HL-60 (cell line): ENCODE measurements at regions not wholly inside any gene's neighbourhood (a gene's known extent, or its start where the extent isn't known, plus 50 kb on each side); places are given as distances from the start of the nearest gene placed in this dataset.

Experiments used
- DNase-seq, 2 experiments: peaks; one replicate each; pipeline ENCODE4 v3.0.0-alpha.2; 2010 to 2020; ENCODE audit warnings: low read depth in 1 of 2, low spot score in 1 of 2
- H3K27ac ChIP-seq: fragments of 250-450 bp; sonication (Bioruptor Pico); replicated peaks from 2 replicates; pipeline ENCODE4 v1.5.1; 2020; ENCODE audit warnings: mild to moderate bottlenecking, moderate library complexity
- H3K27me3 ChIP-seq: fragments of 250-450 bp; sonication (Bioruptor Pico); 2 replicates; pipeline ENCODE4 v1.5.1; 2021; ENCODE audit warnings: mild to moderate bottlenecking, moderate library complexity; ENCODE audit not compliant: insufficient read depth, poor library complexity, severe bottlenecking
- H3K4me3 ChIP-seq: replicated peaks from 2 replicates; pipeline ENCODE4 v1.5.1; 2011; ENCODE audit warnings: mild to moderate bottlenecking, control low read depth, low read length; ENCODE audit not compliant: insufficient read depth
- CTCF ChIP-seq: IDR thresholded peaks from one replicate; pipeline ENCODE4 v1.5.1; 2011; ENCODE audit warnings: low read length, control low read depth, inconsistent platforms; ENCODE audit not compliant: insufficient read depth
- GABPA ChIP-seq: IDR thresholded peaks from 2 replicates; pipeline ENCODE4 v1.6.1; 2012; ENCODE audit warnings: low read depth
- POLR2AphosphoS5 ChIP-seq: IDR thresholded peaks from 2 replicates; pipeline ENCODE4 v1.6.1; 2012; ENCODE audit warnings: low read depth
- REST ChIP-seq: IDR thresholded peaks from 2 replicates; pipeline ENCODE4 v1.6.1; 2012; ENCODE audit warnings: low read depth; ENCODE audit not compliant: insufficient replicate concordance
- SPI1 ChIP-seq: IDR thresholded peaks from 2 replicates; pipeline ENCODE4 v1.6.1; 2012; ENCODE audit warnings: low read depth, mild to moderate bottlenecking, borderline replicate concordance

DNA sequence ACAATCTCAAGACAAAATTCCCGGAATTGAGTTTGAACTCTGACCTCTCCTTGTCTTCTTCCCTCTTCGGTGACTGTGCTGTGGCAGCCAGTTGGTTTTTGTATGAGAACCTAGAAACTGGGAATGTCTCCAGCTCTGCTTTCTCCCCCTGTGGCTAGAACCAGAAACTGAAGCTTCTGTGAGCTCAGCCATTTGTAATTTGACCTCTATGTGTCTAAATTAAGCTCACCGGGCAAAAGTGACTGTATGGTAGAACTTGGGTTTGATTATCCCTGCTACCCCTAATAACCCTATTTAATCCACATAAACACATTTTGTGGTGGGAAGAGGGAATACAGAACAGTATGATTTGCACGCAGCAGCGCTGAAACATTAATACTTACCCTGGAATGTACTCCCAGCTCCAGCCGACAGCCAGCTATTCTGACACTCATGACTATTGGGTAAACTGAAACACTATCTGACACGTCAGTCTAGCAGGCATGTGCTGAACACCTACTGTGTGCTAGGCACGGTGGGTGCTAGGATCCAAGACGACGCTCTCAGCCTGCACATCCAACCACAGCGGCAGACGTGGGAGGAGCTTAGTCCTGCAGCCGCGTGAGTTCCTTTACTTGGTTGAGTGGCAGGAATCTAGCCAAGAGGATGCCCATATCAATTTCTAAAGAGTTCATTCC lies 324.8 kb downstream of the SFMBT2 start:
- H3K27me3 ChIP-seq, result no peaks in the 10 kb centered on the region
- peak overlapping the region; percentile 26; the same call in 1 of the 2 replicates for H3K27ac ChIP-seq
- TF ChIP-seq CTCF, result no peak
- no peak for TF ChIP-seq REST
- TF ChIP-seq SPI1, result no peak
- no peak for TF ChIP-seq POLR2AphosphoS5
- TF ChIP-seq GABPA, result no peak
- H3K4me3 ChIP-seq, result no peak overlapping the region
- DNase-seq, result no peak

DNA sequence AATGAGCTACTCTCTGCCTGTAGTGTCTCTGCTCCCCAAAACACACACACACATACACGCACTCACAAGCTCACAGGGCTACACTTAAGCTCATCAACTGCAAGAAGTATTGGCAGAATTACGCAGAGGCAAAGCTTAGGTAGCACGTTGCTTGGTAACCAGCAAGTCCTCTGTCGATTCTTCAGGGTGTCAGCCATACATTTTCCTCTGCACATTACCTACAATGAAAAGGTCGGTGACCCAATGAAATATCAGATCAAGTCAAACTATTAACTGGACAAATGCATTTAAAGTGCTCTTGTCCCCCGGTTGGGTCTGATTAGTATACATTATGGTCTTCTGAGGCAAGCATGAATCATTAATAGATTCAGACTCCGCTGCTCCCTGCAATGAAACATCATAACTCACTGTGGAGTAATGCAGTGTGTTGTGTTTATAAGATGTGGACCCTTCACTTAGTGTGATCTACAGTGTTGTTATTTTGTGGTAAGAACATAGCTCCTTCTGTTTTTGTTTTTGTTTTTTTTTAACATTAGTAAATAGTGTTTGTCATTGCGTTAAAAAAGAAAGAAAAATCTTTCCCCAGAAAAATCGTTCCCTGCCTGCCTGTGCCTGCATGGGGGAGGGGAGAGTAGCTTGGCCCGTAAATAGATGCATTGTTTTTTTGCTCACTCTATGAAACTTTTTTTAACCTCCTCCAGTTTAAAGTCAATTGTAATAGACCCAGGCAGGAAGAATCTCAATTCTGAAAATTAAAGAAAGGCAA lies 325.5 kb downstream of the SFMBT2 start:
- H3K4me3 ChIP-seq, result no peak overlapping the region
- no peaks in the 10 kb centered on the region for H3K27me3 ChIP-seq
- peak in 1 of 2 experiments; percentile 15 for DNase-seq
- peak overlapping the region; percentile 77 for H3K27ac ChIP-seq
- no peak for TF ChIP-seq GABPA
- no peak for TF ChIP-seq POLR2AphosphoS5
- no peak for TF ChIP-seq CTCF
- TF ChIP-seq SPI1, result no peak
- TF ChIP-seq REST, result no peak

DNA sequence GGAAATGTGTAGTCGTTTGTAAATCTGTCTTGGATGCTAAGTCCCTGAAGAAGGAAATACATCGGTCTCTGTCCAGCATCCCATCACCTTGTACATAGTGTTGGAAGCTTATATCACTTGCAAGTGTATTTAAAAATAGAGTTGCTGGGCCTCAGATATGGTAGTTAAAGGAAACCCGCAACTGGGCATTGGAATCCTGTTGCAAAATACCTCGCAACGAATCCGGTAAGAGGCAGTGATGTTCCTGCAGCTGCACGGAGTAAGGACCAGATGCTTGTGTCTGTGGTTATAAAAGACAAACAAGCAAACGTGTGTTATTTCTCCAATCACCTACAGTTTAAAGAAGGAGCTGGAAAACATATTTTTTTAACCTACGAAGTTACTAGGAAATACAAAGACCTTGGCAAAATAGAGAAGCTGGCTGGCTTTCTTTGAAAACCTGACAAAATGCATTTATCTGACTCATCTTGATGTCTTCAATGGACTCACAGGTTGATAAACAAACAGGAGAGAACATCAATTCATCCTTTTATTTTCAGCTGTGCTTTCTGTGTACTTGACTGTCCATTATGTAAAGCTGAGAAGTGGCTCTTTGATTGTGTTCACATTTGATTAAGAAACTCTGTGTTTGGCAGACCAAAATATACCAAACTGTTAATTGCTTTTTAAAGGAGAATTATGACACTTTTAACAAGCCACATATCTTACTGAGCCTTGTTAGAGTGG lies 326.4 kb downstream of the SFMBT2 start:
- TF ChIP-seq REST (peak; percentile 82), CTCF (no peak), POLR2AphosphoS5 (peak; percentile 72), SPI1 (no peak), GABPA (no peak)
- no peak overlapping the region for H3K4me3 ChIP-seq
- H3K27me3 ChIP-seq, result no peaks in the 10 kb centered on the region
- peak overlapping the region; percentile 77 for H3K27ac ChIP-seq
- peak; percentile 35 to 75 for DNase-seq
